GM23248 (cell line): ENCODE measurements at regions not wholly inside any gene's neighbourhood (a gene's known extent, or its start where the extent isn't known, plus 50 kb on each side); places are given as distances from the start of the nearest gene placed in this dataset.

Experiments used
- EZH2 ChIP-seq: fragments of 200-600 bp; sonication (generic); IDR thresholded peaks from 2 replicates; pipeline ENCODE4 v1.6.1; 2018; ENCODE audit warnings: antibody characterized with exemption, mild to moderate bottlenecking; ENCODE audit not compliant: insufficient read depth, poor library complexity, severe bottlenecking
- EZH2phosphoT487 ChIP-seq: fragments of 200-600 bp; sonication (generic); IDR thresholded peaks from 2 replicates; pipeline ENCODE4 v1.6.1; 2018; ENCODE audit warnings: antibody characterized with exemption, moderate library complexity, mild to moderate bottlenecking, low read depth; ENCODE audit not compliant: insufficient read depth

DNA sequence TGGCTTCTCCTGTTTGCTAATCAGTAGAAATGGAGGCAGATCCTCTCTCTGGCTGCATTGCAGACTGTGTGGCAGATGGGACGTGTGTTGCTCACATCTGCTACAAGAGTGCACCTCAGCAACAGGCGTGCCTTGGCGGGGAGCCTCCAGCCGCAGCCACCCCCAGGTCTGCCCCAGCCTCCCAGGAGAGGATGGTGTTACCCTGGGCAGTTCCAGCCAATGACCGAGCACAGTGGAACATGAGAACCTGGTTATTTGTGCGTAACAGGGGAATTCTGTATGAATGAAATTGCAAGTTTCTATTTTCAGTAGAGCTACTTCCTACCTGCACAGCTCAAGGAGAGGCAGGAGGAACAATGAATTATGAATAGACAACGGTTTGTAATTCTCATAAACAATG is 130.6 kb upstream of the CBLN2 start:
- TF ChIP-seq EZH2 (no peak), EZH2phosphoT487 (no peak)
